Heart left ventricle (tissue), 16 donors: ENCODE measurements at regions not wholly inside any gene's neighbourhood (a gene's known extent, or its start where the extent isn't known, plus 50 kb on each side); places are given as distances from the start of the nearest gene placed in this dataset.

Experiments used
- ATAC-seq, 4 donors: fragments of 200-7000 bp; cut with Tn5 transposase; one replicate each; pipeline ENCODE4 v1.9.1; 2020 to 2022; ENCODE audit warnings: moderate library complexity in 4 of 4, mild to moderate bottlenecking in 3 of 4, moderate number of reproducible peaks in 1 of 4
- DNase-seq, 5 donors: peaks; one replicate each; pipeline ENCODE4 v3.0.0-alpha.2; 2020
- H3K27ac ChIP-seq, 12 donors: fragments of 200-600 bp; sonication (generic) in 4 of 12; one replicate each; pipeline versions ENCODE4 v1.5.0 to v1.8.0; 2016 to 2022; ENCODE audit warnings: mild to moderate bottlenecking in 2 of 12
- H3K27me3 ChIP-seq, 9 donors: fragments of 200-600 bp; sonication (generic) in 2 of 9; one replicate each; pipeline versions ENCODE4 v1.5.1 to v1.8.0; 2016 to 2022; ENCODE audit warnings: mild to moderate bottlenecking in 3 of 9
- H3K36me3 ChIP-seq, 9 donors: fragments of 200-600 bp; sonication (generic) in 2 of 9; one replicate each; pipeline versions ENCODE4 v1.5.0 to v1.8.0; 2018 to 2022; ENCODE audit warnings: mild to moderate bottlenecking in 2 of 9
- H3K4me1 ChIP-seq, 12 donors: fragments of 200-600 bp; sonication (generic) in 4 of 12; one replicate each; pipeline versions ENCODE4 v1.5.0 to v1.8.0; 2016 to 2022; ENCODE audit warnings: mild to moderate bottlenecking in 3 of 12
- H3K4me3 ChIP-seq, 12 donors: fragments of 200-600 bp; sonication (generic) in 4 of 12; one replicate each; pipeline versions ENCODE4 v1.5.0 to v1.8.0; 2017 to 2022; ENCODE audit warnings: mild to moderate bottlenecking in 9 of 12, moderate library complexity in 4 of 12
- H3K9me3 ChIP-seq, 12 donors: fragments of 200-600 bp; sonication (generic) in 4 of 12; one replicate each; pipeline versions ENCODE4 v1.5.0 to v1.8.0; 2016 to 2022; ENCODE audit warnings: mild to moderate bottlenecking in 1 of 12
- CTCF ChIP-seq, 12 donors: fragments of 200-600 bp; sonication (generic) in 4 of 12; IDR thresholded peaks; one replicate each; pipeline versions ENCODE4 v1.5.0 to v1.8.0; 2018 to 2022; ENCODE audit warnings: antibody characterized with exemption in 12 of 12, mild to moderate bottlenecking in 5 of 12
- POLR2A ChIP-seq, 2 donors: fragments of 450-650 bp; IDR thresholded peaks; one replicate each; pipeline ENCODE4 v1.6.1; 2017; ENCODE audit warnings: antibody characterized with exemption in 2 of 2, mild to moderate bottlenecking in 2 of 2, moderate library complexity in 2 of 2
- WGBS, 4 donors: extraction: QIAGEN DNeasy Blood & Tissue Kit in 2 of 4; methylation state at CpG; one replicate each; pipeline versions ENCODE4 v1.1.5 to v1.1.7; 2013 to 2018; 5-methylcytosine and 5-hydroxymethylcytosine counted together
- intact Hi-C, 10 donors: fragments of 100-400 bp; cut with DNase I; formaldehyde crosslinking; loops; one replicate each; pipeline versions ENCODE4 v1.11.1 to v1.14.2; 2022
- donor health status: ischemic (EF 13 %, LVEDD 7.1; RV severe dilation, severe dysfunction).
- donor health status: healthy with polysubstance abuse.
- donor health status: DM: no; HTN: yes; CAD: no.
- donor health status: DM: no; HTN: no; CAD: no.
- donor health status: ischemic (EF 25% LVEDD 6.9; RV normal size, moderate dysfunction).
- donor health status: ischemic (EF 25% LVEDD 5.7; RV mildly dilated, moderate dysfunction).
- donor health status: healthy.
- donor health status: DM: yes; HTN: yes; CAD: no.
- donor health status: ischemic (EF 35%, LVEDD 5.7; RV mildly dilated, moderate dysfunction).
- donor health status: nonischemic (EF 11% LVEDD 7.7; RV severe dilation, severe dysfunction).
- donor health status: DM: yes; HTN: yes; CAD: no.
- donor health status: PGD.
- donor health status: ischemic (EF 29% LVEDD 5.4; RV normal size, mild dysfunction).
- donor health status: nonischemic (EF 23%, LVEDD 6.1; RV moderate dilation, normal function).

GRCh38 chrX:6965729-6966128, 181.8 kb upstream of the STS start:
- Histone ChIP-seq H3K36me3 (no peaks in the 10 kb centered on the region), H3K27ac (no peak overlapping the region), H3K9me3 (peaks cover 0 to 12% (median 0%) of the 10 kb centered on the region in 12 donors), H3K27me3 (no peaks in the 10 kb centered on the region), H3K4me1 (no peaks in the 10 kb centered on the region), H3K4me3 (no peak overlapping the region)
- TF ChIP-seq CTCF (IDR thresholded peaks at IDR 0.05) (no peak), POLR2A (IDR thresholded peaks at IDR 0.05) (no peak)
- WGBS, 4 donors: 71 to 78% (median 76%) methylated on average over 4 of the region's 4 CpGs
- no peak for ATAC-seq
- intact Hi-C loops: no loop called here
- no peak for DNase-seq

- ATAC-seq (no peak), DNase-seq (no peak)
- intact Hi-C loops: no loop called here
- Histone ChIP-seq H3K27ac (no peak overlapping the region), H3K4me3 (no peak overlapping the region), H3K36me3 (no peaks in the 10 kb centered on the region), H3K27me3 (no peaks in the 10 kb centered on the region), H3K4me1 (no peaks in the 10 kb centered on the region), H3K9me3 (peaks cover 0 to 6% (median 0%) of the 10 kb centered on the region in 12 donors)
- WGBS, 4 donors: 90 to 99% (median 92%) methylated on average over 2 of the region's 2 CpGs
- TF ChIP-seq CTCF (IDR thresholded peaks at IDR 0.05): no peak
- TF ChIP-seq POLR2A (IDR thresholded peaks at IDR 0.05): no peak
Observed at GRCh38 chrX:6962006-6962355, 185.5 kb upstream of the STS start.

GRCh38 chrX:6961286-6962005, 186.1 kb upstream of the STS start:
- Histone ChIP-seq H3K4me1 (no peaks in the 10 kb centered on the region), H3K27me3 (no peaks in the 10 kb centered on the region), H3K9me3 (peaks cover 0 to 6% (median 0%) of the 10 kb centered on the region in 12 donors), H3K4me3 (no peak overlapping the region), H3K27ac (no peak overlapping the region), H3K36me3 (no peaks in the 10 kb centered on the region)
- DNase-seq (no peak), ATAC-seq (no peak)
- intact Hi-C loops: no loop called here
- TF ChIP-seq POLR2A (IDR thresholded peaks at IDR 0.05): no peak
- TF ChIP-seq CTCF (IDR thresholded peaks at IDR 0.05): no peak
- WGBS, 4 donors: 63 to 77% (median 70%) methylated on average over 2 of the region's 2 CpGs

- peaks cover 0 to 6% (median 0%) of the 10 kb centered on the region in 12 donors for H3K9me3 ChIP-seq
- no peak for TF ChIP-seq CTCF (IDR thresholded peaks at IDR 0.05)
- no peak for TF ChIP-seq POLR2A (IDR thresholded peaks at IDR 0.05)
- H3K4me3 ChIP-seq: no peak overlapping the region
- no peaks in the 10 kb centered on the region for H3K36me3 ChIP-seq
- intact Hi-C loops: loop anchor here in 1 of 10 donors (10.0 kb wide), 1 partner anchor 56 kb away; no protein-coding TSS in a partner anchor
- no peak overlapping the region for H3K27ac ChIP-seq
- H3K4me1 ChIP-seq: no peaks in the 10 kb centered on the region
- H3K27me3 ChIP-seq: no peaks in the 10 kb centered on the region
- no peak for DNase-seq
- no peak for ATAC-seq
Observed at GRCh38 chrX:6959006-6959405, 188.5 kb upstream of the STS start.
